ENCODE measurements at regions not wholly inside any gene's neighbourhood (a gene's known extent, or its start where the extent isn't known, plus 50 kb on each side); places are given as distances from the start of the nearest gene placed in this dataset.

DNA sequence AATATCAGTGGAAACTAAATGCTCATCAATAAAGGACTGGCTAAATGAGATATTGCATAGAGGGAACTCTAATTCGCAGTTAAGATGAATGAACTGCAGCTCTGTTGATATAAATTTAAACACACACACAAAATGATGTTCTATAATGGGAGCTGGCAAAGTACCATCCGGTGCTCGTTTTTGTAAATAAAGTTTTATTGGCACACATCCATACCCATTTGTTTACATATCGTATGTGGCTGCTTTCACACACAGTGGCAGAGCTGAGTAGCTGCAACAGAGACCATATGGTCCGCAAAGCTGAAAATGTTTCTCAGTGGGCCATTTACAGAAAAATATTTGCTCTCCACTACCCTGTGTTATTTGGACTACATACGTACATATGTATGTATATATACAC lies 120.7 kb downstream of the EDN3 start:
- DNase-seq (ENCODE audit: low spot score) = no peak
- TF ChIP-seq, protein P1, sequence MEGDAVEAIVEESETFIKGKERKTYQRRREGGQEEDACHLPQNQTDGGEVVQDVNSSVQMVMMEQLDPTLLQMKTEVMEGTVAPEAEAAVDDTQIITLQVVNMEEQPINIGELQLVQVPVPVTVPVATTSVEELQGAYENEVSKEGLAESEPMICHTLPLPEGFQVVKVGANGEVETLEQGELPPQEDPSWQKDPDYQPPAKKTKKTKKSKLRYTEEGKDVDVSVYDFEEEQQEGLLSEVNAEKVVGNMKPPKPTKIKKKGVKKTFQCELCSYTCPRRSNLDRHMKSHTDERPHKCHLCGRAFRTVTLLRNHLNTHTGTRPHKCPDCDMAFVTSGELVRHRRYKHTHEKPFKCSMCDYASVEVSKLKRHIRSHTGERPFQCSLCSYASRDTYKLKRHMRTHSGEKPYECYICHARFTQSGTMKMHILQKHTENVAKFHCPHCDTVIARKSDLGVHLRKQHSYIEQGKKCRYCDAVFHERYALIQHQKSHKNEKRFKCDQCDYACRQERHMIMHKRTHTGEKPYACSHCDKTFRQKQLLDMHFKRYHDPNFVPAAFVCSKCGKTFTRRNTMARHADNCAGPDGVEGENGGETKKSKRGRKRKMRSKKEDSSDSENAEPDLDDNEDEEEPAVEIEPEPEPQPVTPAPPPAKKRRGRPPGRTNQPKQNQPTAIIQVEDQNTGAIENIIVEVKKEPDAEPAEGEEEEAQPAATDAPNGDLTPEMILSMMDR (IDR thresholded peaks at IDR 0.05) = no peak
- Histone ChIP-seq H3K4me3 (no peak overlapping the region), H3K27ac (no peak overlapping the region)

DNA sequence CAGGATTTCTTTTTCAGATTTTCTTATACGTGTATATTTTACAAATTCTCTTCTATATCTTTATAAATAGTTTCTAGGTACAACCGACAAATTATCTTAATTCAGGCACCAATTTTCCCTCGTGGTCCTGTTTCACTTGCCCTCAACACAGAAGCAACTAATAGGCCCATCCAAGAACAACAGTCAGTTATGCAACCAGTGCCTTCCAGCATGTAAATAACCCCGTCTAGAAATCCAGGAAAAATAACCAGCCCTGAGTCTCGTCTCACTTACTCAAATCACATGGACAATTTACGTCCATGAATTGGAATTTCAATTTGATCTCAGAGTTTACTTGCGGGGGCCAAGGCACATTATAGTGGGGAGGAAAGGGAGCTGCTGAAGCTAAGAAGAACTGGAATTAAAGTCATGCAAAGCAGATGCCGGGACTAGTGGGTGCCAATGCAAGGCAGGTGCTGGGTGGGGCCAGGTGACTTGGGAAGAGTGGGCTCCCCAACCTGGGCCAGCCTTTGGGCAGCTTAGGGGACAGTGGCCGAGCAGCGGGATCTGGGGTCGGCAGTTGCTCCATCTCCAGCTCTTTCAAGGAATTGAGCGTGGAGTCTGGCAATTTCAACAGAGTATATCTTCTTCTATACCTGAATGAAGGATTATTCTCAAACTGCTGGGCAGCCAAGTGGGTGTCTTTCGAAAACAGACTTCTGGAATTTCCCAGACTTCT lies 121.7 kb downstream of the EDN3 start:
- DNase-seq (ENCODE audit: low spot score) = no peak
- no peak overlapping the region for H3K4me3 ChIP-seq
- TF ChIP-seq, protein P1 (IDR thresholded peaks at IDR 0.05) = no peak

DNA sequence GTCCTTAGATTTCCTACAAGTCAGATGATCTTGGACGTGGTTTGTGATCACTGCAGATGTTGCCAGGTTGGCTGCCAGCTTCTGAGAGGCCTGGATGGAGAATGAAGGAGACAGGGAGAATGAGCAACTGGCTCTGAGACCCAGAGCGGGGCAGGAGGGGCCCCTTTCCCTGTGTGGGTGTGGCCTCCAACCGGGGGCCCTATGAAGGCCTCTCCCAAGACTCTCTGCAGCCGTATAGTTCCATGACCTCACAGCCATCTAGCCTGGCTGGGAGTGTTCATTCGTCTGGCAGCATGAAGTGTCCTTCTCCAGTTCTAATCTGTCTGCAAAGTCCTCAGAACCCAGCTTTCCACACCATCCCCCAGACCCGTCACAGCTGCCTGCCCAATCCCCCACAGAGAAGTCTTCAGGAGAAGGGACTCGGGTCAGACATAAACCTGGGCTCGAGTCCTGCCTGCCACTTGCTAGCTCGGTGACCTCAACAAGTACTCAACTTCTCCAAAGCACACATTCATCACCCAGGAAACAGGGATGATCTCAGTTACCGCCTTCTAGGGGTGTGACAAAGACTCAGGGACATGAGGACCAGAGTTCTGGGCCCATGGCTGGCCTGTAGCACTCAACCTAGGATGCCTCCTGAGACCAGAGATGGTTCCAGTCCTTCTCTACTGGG lies 122.6 kb downstream of the EDN3 start:
- TF ChIP-seq, protein P1 (IDR thresholded peaks at IDR 0.05) = no peak
- no peak overlapping the region for H3K27ac ChIP-seq
- DNase-seq (ENCODE audit: low spot score) = no peak

More for the DNA sequence above, 121.7 kb downstream of the EDN3 start:
- no peak overlapping the region for H3K27ac ChIP-seq

DNA sequence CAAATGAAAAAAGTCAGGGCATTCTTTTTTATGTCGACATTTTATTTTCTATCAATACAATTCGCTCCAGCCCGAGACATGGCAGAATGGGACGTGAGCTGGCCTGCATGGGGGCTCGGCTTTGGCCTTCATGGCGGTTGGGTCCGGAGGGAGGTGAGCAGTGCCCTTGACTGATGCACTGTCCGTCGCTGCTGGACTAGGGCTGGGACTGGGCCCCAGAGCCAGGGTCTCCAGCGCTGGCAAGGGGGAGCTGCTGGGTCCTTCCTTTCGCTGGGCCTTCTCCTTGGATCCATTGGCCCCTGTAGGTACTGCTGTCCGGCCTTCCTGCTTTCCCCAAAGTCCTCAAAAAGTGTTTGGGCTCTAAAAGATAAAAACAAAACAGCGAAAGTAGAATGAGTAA lies 124.6 kb downstream of the EDN3 start:
- TF ChIP-seq, protein P1 (IDR thresholded peaks at IDR 0.05) = no peak
- no peak for DNase-seq (ENCODE audit: low spot score)
- H3K4me3 ChIP-seq = no peak overlapping the region
- no peak overlapping the region for H3K27ac ChIP-seq

More for the DNA sequence above, 122.6 kb downstream of the EDN3 start:
- H3K4me3 ChIP-seq = no peak overlapping the region

DNA sequence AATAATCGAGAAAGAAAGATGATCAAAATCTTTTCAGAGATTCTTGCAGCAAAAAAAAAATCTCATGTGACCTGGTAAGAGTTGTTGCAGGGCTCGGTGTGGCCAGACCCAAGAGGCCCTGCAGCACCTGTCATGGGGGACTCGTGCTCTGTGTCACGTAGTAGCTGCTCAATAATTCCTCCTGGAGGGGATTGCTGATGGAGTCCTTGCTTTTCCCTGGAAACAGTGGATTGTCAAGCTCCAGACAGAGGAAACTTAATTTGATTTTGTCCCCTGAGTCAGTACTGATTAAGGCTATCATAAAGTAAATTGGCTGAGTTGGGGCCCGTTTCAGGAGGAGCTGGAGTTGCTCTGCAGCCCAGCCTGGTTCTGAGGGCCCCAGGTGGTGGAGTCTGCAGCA lies 125.2 kb downstream of the EDN3 start:
- H3K27ac ChIP-seq = no peak overlapping the region
- DNase-seq (ENCODE audit: low spot score) = no peak
- TF ChIP-seq, protein P1 (IDR thresholded peaks at IDR 0.05) = no peak
- H3K4me3 ChIP-seq = no peak overlapping the region

DNA sequence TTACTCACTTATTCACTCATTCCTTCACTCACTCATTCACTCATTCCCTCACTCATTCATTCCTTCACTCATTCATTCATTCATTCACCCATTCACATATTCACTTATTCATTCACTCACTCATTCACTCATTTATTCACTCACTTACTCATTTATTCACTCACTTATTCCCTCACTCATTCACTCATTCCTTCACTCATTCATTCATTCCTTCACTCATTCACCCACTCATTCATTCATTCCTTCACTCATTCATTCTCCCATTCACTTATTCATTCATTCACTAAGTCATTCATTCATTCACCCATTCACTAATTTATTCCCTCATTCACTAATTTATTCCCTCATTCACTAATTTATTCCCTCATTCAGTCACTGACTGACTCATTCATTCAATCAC lies 127.6 kb downstream of the EDN3 start:
- Histone ChIP-seq H3K27ac (no peak overlapping the region), H3K4me3 (no peak overlapping the region)
- TF ChIP-seq, protein P1 (IDR thresholded peaks at IDR 0.05) = no peak
- no peak for DNase-seq (ENCODE audit: low spot score)

All from coronary artery (tissue), 2 donors.